H9 (cell line): ENCODE measurements at regions not wholly inside any gene's neighbourhood (a gene's known extent, or its start where the extent isn't known, plus 50 kb on each side); places are given as distances from the start of the nearest gene placed in this dataset.

ENCODE experiments used
- DNase-seq: peaks from one replicate; pipeline ENCODE4 v3.0.0-alpha.2; 2017
- H2AFZ ChIP-seq: one replicate; pipeline ENCODE4 v1.6.1; 2013; ENCODE audit warnings: mild to moderate bottlenecking, low read length, control low read depth, moderate library complexity
- H2AK5ac ChIP-seq: 2 replicates; pipeline ENCODE4 v1.6.1; 2013; ENCODE audit warnings: low read length, control low read depth, mixed read lengths; ENCODE audit not compliant: insufficient read length
- H2BK120ac ChIP-seq: one replicate; pipeline ENCODE4 v1.6.1; 2013; ENCODE audit warnings: low read depth, mild to moderate bottlenecking, low read length, control low read depth, inconsistent platforms; ENCODE audit not compliant: poor library complexity, severe bottlenecking
- H2BK12ac ChIP-seq: 2 replicates; pipeline ENCODE4 v1.6.1; 2013; ENCODE audit warnings: low read length, control low read depth, mixed read lengths, low read depth; ENCODE audit not compliant: insufficient read length
- H2BK15ac ChIP-seq: 2 replicates; pipeline ENCODE4 v1.6.1; 2013; ENCODE audit warnings: low read depth, low read length, control low read depth
- H2BK20ac ChIP-seq: one replicate; pipeline ENCODE4 v1.6.1; 2013; ENCODE audit warnings: low read depth, mild to moderate bottlenecking, low read length, control low read depth, inconsistent platforms; ENCODE audit not compliant: poor library complexity, severe bottlenecking
- H2BK5ac ChIP-seq: 2 replicates; pipeline ENCODE4 v1.6.1; 2013; ENCODE audit warnings: low read length, control low read depth, mixed read lengths; ENCODE audit not compliant: insufficient read length
- H3K14ac ChIP-seq: 2 replicates; pipeline ENCODE4 v1.6.1; 2013; ENCODE audit warnings: low read length, control low read depth; ENCODE audit not compliant: insufficient read depth
- H3K18ac ChIP-seq: 2 replicates; pipeline ENCODE4 v1.6.1; 2013; ENCODE audit warnings: low read depth, mild to moderate bottlenecking, mixed read lengths, low read length, control low read depth; ENCODE audit not compliant: insufficient read length
- H3K23ac ChIP-seq: 2 replicates; pipeline ENCODE4 v1.6.1; 2013; ENCODE audit warnings: low read length, control low read depth, mixed read lengths, low read depth; ENCODE audit not compliant: insufficient read length
- H3K23me2 ChIP-seq: 2 replicates; pipeline ENCODE4 v1.6.1; 2013; ENCODE audit warnings: low read depth, mild to moderate bottlenecking, mixed read lengths, low read length, control low read depth; ENCODE audit not compliant: insufficient read length, poor library complexity, severe bottlenecking
- H3K27ac ChIP-seq: 2 replicates; pipeline ENCODE4 v1.5.1; 2013; ENCODE audit warnings: low read length, control low read depth, mixed read lengths, low read depth; ENCODE audit not compliant: insufficient read length
- H3K27me3 ChIP-seq: 2 replicates; pipeline ENCODE4 v1.6.1; 2013; ENCODE audit warnings: low read length, control low read depth, inconsistent platforms; ENCODE audit not compliant: insufficient read depth
- H3K4ac ChIP-seq: 2 replicates; pipeline ENCODE4 v1.6.1; 2013; ENCODE audit warnings: low read depth, mild to moderate bottlenecking, control low read depth, inconsistent platforms, low read length, moderate library complexity
- H3K4me1 ChIP-seq: 2 replicates; pipeline ENCODE4 v1.6.1; 2013; ENCODE audit warnings: low read length, control low read depth, inconsistent platforms; ENCODE audit not compliant: insufficient read depth
- H3K4me2 ChIP-seq: 2 replicates; pipeline ENCODE4 v1.6.1; 2013; ENCODE audit warnings: low read length, control low read depth, mixed read lengths; ENCODE audit not compliant: insufficient read length, insufficient read depth
- H3K56ac ChIP-seq: 2 replicates; pipeline ENCODE4 v1.6.1; 2013; ENCODE audit warnings: low read depth, mild to moderate bottlenecking, mixed read lengths, low read length, control low read depth; ENCODE audit not compliant: insufficient read length
- H3K79me1 ChIP-seq: 2 replicates; pipeline ENCODE4 v1.6.1; 2013; ENCODE audit warnings: low read depth, mild to moderate bottlenecking, moderate library complexity, low read length, control low read depth, inconsistent platforms; ENCODE audit not compliant: insufficient read depth, poor library complexity, severe bottlenecking
- H3K79me2 ChIP-seq: 2 replicates; pipeline ENCODE4 v1.6.1; 2013; ENCODE audit warnings: low read length, control low read depth, inconsistent platforms; ENCODE audit not compliant: insufficient read depth
- H3K9ac ChIP-seq: 2 replicates; pipeline ENCODE4 v1.6.1; 2013; ENCODE audit warnings: low read length, control low read depth, mixed read lengths; ENCODE audit not compliant: insufficient read length; ENCODE audit errors: extremely low read depth
- H3K9me3 ChIP-seq: one replicate; pipeline ENCODE4 v1.6.1; 2013; ENCODE audit warnings: low read depth, low read length, inconsistent platforms; ENCODE audit not compliant: control insufficient read depth
- H3T11ph ChIP-seq: one replicate; pipeline ENCODE4 v1.6.1; 2013; ENCODE audit warnings: mild to moderate bottlenecking, low read length, control low read depth, inconsistent platforms
- H4K20me1 ChIP-seq: one replicate; pipeline ENCODE4 v1.6.1; 2013; ENCODE audit not compliant: control insufficient read depth, insufficient read length, insufficient read depth
- H4K5ac ChIP-seq: 2 replicates; pipeline ENCODE4 v1.6.1; 2013; ENCODE audit warnings: low read depth, mild to moderate bottlenecking, mixed read lengths, low read length, control low read depth; ENCODE audit not compliant: insufficient read length
- H4K8ac ChIP-seq: replicated peaks from 2 replicates; pipeline ENCODE4 v1.6.1; 2013; ENCODE audit warnings: low read length, control low read depth, mixed read lengths, low read depth; ENCODE audit not compliant: insufficient read length
- H4K91ac ChIP-seq: 2 replicates; pipeline ENCODE4 v1.6.1; 2013; ENCODE audit warnings: low read depth, mild to moderate bottlenecking, moderate library complexity, mixed read lengths, low read length, control low read depth; ENCODE audit not compliant: insufficient read length
- H3K27ac Mint-ChIP-seq, 3 experiments: 2 replicates in 2 of 3; 3 replicates in 1 of 3; pipeline ENCODE4 v1.8.0; 2020 to 2021; ENCODE audit warnings: mixed read lengths in 3 of 3, mild to moderate bottlenecking in 1 of 3, moderate library complexity in 1 of 3
- H3K27me3 Mint-ChIP-seq: 2 replicates; pipeline ENCODE4 v1.8.0; 2021; ENCODE audit warnings: low read depth, mild to moderate bottlenecking, moderate library complexity, mixed read lengths
- H3K36me3 Mint-ChIP-seq, 3 experiments: 2 replicates in 2 of 3; 3 replicates in 1 of 3; pipeline ENCODE4 v1.8.0; 2020 to 2021; ENCODE audit warnings: low read depth in 3 of 3, mixed read lengths in 3 of 3; ENCODE audit not compliant: insufficient read depth in 1 of 3
- H3K4me1 Mint-ChIP-seq, 2 experiments: 2 replicates each; pipeline ENCODE4 v1.8.0; 2020; ENCODE audit warnings: mixed read lengths in 2 of 2
- H3K4me3 Mint-ChIP-seq, 2 experiments: 2 replicates in 1 of 2; 3 replicates in 1 of 2; pipeline ENCODE4 v1.8.0; 2020 to 2021; ENCODE audit warnings: mild to moderate bottlenecking in 2 of 2, mixed read lengths in 2 of 2, moderate library complexity in 1 of 2
- H3K9me3 Mint-ChIP-seq, 2 experiments: 2 replicates in 1 of 2; 3 replicates in 1 of 2; pipeline ENCODE4 v1.8.0; 2020; ENCODE audit warnings: mild to moderate bottlenecking in 2 of 2, mixed read lengths in 2 of 2, moderate library complexity in 1 of 2
- CTCF ChIP-seq: fragments of 200-600 bp; sonication (generic); conservative IDR thresholded peaks from 3 replicates; pipeline ENCODE4 v1.8.0; 2021; ENCODE audit warnings: antibody characterized with exemption, mild to moderate bottlenecking

- H2BK120ac ChIP-seq: no peak overlapping the region
- no peak overlapping the region for H3K27ac ChIP-seq
- no peak overlapping the region for H4K91ac ChIP-seq
- Mint-ChIP-seq H3K27me3 (no peaks in the 10 kb centered on the region), H3K27ac (no peak overlapping the region), H3K36me3 (peaks cover 3 to 5% (median 4%) of the 10 kb centered on the region in 3 experiments; a peak in 2 of 7 replicates), H3K4me1 (peaks cover 10 to 11% of the 10 kb centered on the region in 2 experiments), H3K4me3 (no peak overlapping the region), H3K9me3 (peaks cover 4 to 8% of the 10 kb centered on the region in 2 experiments; a peak in 3 of 5 replicates)
- no peaks in the 10 kb centered on the region for H3K9me3 ChIP-seq
- H2BK20ac ChIP-seq: no peak overlapping the region
- 0 out of 2 replicates have a peak, but pooled peaks cover 3% of the 10 kb centered on the region for H3K4me1 ChIP-seq
- H2BK12ac ChIP-seq: no peak overlapping the region
- no peak for DNase-seq
- no peak overlapping the region for H3K23ac ChIP-seq
- H4K8ac ChIP-seq: no peak overlapping the region
- H4K5ac ChIP-seq: no peak overlapping the region
- no peak overlapping the region for H3K4ac ChIP-seq
- no peak overlapping the region for H3K18ac ChIP-seq
- no peak overlapping the region for H2AFZ ChIP-seq
- H3K14ac ChIP-seq: no peak overlapping the region
- no peak overlapping the region for H3K56ac ChIP-seq
- H2BK15ac ChIP-seq: no peak overlapping the region
- H2BK5ac ChIP-seq: no peak overlapping the region
- no peaks in the 10 kb centered on the region for H3K79me1 ChIP-seq
- TF ChIP-seq CTCF: no peak
- H3K9ac ChIP-seq: no peak overlapping the region
- H3K27me3 ChIP-seq: no peaks in the 10 kb centered on the region
- H2AK5ac ChIP-seq: no peak overlapping the region
- no peaks in the 10 kb centered on the region for H3K79me2 ChIP-seq
- no peak overlapping the region for H3T11ph ChIP-seq
- H4K20me1 ChIP-seq: no peaks in the 10 kb centered on the region
- H3K4me2 ChIP-seq: no peak overlapping the region
- no peaks in the 10 kb centered on the region for H3K23me2 ChIP-seq
Observed at GRCh38 chr12:68418137-68418460, 85.9 kb upstream of the MDM1 start.
